Left ventricle myocardium inferior (tissue), 1 donor: ENCODE measurements at regions not wholly inside any gene's neighbourhood (a gene's known extent, or its start where the extent isn't known, plus 50 kb on each side); places are given as distances from the start of the nearest gene placed in this dataset.
"Not testable (repeated sequence)": the region's sequence is repeated elsewhere in the genome, so short reads cannot be mapped to it uniquely, and the experiment has no call there.

Source experiments
- DNase-seq: peaks from one replicate; pipeline ENCODE4 v3.0.0-alpha.2; 2020
- H3K27ac ChIP-seq: fragments of 200-600 bp; replicated peaks from 2 replicates; pipeline ENCODE4 v1.8.0; 2021
- H3K27me3 ChIP-seq: fragments of 200-600 bp; 2 replicates; pipeline ENCODE4 v1.8.0; 2021; ENCODE audit warnings: low read depth
- H3K36me3 ChIP-seq: fragments of 200-600 bp; 2 replicates; pipeline ENCODE4 v1.8.0; 2021
- H3K4me1 ChIP-seq: fragments of 200-600 bp; 2 replicates; pipeline ENCODE4 v1.8.0; 2021
- H3K4me3 ChIP-seq: fragments of 200-600 bp; 2 replicates; pipeline ENCODE4 v1.8.0; 2021; ENCODE audit warnings: mild to moderate bottlenecking, moderate library complexity
- H3K9me3 ChIP-seq: fragments of 200-600 bp; replicated peaks from 2 replicates; pipeline ENCODE4 v1.8.0; 2021
- intact Hi-C: fragments of 100-400 bp; cut with micrococcal nuclease; formaldehyde crosslinking; loops from one replicate; pipeline ENCODE4 v1.11.0; 2022
- TF ChIP-seq, protein P1 (sequence below): fragments of 200-600 bp; IDR thresholded peaks from 2 replicates; pipeline ENCODE4 v1.8.0; 2021; ENCODE audit warnings: antibody characterized with exemption, mild to moderate bottlenecking, borderline replicate concordance
- donor health status: DM: no; HTN: yes; CAD: no; lungs with severe emphysema.

DNA sequence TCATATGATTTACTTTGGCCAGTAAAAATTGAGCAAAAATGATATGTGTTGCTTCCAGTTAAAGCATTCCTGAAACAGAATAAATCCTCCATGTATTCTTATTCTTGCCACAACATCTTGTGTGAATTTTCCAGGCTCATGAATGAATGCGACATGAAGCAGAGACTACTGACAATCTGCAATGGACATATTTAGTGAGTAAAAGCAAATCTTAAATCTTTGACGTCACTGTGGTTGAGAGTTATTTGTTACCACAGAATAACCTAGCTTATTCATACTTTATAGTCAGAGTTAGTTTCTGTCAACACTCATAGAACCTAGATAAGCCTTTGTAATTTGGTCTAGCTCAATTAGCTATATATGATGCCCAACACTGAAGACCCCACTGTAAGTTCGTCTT, 1443.1 kb downstream of the PCDH9 start:
- Histone ChIP-seq H3K27me3 (no peaks in the 10 kb centered on the region), H3K36me3 (no peaks in the 10 kb centered on the region), H3K4me1 (no peaks in the 10 kb centered on the region), H3K9me3 (no peaks in the 10 kb centered on the region), H3K27ac (no peak overlapping the region), H3K4me3 (no peak overlapping the region)
- intact Hi-C loops, result no loop called here
- TF ChIP-seq, protein P1, sequence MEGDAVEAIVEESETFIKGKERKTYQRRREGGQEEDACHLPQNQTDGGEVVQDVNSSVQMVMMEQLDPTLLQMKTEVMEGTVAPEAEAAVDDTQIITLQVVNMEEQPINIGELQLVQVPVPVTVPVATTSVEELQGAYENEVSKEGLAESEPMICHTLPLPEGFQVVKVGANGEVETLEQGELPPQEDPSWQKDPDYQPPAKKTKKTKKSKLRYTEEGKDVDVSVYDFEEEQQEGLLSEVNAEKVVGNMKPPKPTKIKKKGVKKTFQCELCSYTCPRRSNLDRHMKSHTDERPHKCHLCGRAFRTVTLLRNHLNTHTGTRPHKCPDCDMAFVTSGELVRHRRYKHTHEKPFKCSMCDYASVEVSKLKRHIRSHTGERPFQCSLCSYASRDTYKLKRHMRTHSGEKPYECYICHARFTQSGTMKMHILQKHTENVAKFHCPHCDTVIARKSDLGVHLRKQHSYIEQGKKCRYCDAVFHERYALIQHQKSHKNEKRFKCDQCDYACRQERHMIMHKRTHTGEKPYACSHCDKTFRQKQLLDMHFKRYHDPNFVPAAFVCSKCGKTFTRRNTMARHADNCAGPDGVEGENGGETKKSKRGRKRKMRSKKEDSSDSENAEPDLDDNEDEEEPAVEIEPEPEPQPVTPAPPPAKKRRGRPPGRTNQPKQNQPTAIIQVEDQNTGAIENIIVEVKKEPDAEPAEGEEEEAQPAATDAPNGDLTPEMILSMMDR, result no peak
- no peak for DNase-seq

DNA sequence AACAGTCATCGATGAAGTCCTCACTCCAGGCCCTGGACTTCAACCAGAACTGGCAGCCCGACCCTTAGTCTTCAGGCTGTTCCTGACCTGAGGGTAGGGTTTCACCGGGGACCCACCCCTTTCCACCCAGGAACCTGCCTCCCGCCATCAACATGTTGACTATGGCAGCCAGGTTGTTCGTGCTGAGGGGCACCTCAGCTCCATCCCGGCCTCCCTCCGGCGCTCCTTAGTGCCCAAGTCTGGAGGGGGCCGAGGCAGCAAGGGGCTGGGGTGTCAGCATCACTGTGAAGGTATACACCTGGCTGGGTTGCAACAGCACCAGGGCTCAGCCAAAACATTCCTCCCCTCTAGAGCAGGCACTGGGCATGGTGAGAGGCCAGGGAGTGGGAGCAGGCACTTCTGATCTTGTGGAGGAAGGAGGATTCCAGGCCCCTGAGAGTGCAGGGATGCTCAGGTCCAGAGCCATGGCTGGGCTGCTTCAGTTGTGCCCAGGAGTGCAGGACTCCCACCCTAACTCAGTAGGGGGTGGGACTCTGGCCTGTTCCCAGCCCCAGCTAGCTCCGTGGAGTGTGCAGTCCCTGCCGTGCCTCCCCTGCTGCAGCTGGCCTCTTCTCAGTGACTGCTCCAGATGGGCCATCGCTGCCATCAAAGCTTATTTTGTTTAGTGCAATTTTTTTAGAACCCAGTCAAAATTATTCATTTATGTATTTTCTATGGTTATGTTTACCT, 1445.9 kb downstream of the PCDH9 start:
- H3K27ac ChIP-seq, result no peak overlapping the region
- H3K9me3 ChIP-seq, result no peaks in the 10 kb centered on the region
- no peak overlapping the region for H3K4me3 ChIP-seq
- H3K27me3 ChIP-seq, result no peaks in the 10 kb centered on the region
- TF ChIP-seq, protein P1, result no peak
- H3K36me3 ChIP-seq, result no peaks in the 10 kb centered on the region
- no peak for DNase-seq
- intact Hi-C loops, result no loop called here
- H3K4me1 ChIP-seq, result no peaks in the 10 kb centered on the region

DNA sequence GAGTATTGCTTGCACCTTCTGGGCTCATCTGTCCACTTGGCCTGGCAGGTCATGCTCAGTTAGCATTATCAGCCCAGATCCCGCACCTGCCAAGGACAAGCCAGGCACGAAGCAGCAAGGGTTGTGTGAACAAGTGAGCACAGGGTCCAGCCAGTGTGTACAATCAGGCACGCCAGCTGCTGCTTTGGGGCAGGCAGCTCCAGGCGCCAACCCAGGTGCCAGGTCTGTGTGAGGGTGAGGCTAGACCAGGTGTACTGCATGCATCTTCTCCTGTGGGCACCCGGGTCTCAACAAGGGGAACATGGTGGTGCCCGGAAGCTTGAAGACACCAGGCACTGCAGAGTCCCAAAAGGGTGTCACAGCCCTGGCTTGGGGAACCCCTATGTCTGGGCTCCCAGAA, 1446.8 kb downstream of the PCDH9 start:
- TF ChIP-seq, protein P1, result no peak
- H3K36me3 ChIP-seq, result no peaks in the 10 kb centered on the region
- H3K27ac ChIP-seq, result no peak overlapping the region
- H3K9me3 ChIP-seq, result no peaks in the 10 kb centered on the region
- no peak for DNase-seq
- no peaks in the 10 kb centered on the region for H3K27me3 ChIP-seq
- intact Hi-C loops, result no loop called here
- no peak overlapping the region for H3K4me3 ChIP-seq
- no peaks in the 10 kb centered on the region for H3K4me1 ChIP-seq

DNA sequence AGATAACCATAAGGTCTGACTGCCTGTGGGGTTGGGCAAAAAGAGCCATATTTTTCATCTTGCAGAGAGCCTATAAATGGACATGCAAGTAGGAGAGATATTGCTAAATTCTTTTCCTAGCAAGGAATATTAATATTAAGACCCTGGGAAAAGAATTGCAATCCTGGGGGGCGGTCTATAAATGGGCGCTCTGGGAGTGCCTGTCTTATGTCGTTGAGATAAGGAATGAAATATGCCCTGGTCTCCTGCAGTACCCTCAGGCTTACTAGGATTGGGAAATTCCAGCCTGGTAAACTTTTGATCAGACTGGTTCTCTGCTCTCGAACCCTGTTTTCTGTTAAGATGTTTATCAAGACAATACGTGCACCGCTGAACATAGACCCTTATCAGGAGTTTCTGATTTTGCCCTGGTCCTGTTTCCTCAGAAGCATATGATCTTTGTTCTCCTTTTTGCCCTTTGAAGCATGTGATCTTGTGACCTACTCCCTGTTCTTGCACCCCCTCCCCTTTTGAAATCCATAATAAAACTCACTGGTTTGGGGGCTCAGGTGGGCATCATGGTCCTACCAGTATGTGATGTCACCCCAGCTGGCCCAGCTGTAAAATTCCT, 1458.3 kb downstream of the PCDH9 start:
- DNase-seq, intact Hi-C loops, H3K4me3 ChIP-seq, H3K36me3 ChIP-seq, H3K4me1 ChIP-seq, H3K27me3 ChIP-seq, H3K27ac ChIP-seq: not testable (repeated sequence)
- H3K9me3 ChIP-seq, result peaks cover 44% of the 10 kb centered on the region

DNA sequence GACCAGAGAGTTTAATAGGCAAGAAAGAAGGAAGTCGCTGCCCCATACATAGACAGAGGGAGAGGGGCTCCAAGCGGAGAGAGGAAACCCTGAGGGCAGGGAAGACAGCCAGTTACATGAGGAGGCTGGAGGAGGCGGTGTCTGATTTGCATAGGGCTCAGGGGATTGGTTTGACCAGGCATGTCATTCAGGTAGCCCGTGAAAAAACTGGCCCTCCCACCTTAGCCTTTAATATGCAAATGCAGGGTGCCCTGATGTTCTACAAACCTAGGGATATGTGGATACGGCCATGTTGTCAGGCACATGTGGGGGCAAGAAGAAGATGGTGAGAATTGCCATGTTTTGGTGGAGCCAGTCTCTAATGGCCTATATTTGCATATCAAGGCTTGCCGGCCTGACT, 1461.6 kb downstream of the PCDH9 start:
- Histone ChIP-seq H3K27ac (no peak overlapping the region), H3K4me3 (no peak overlapping the region), H3K36me3 (no peaks in the 10 kb centered on the region), H3K9me3 (peaks cover 32% of the 10 kb centered on the region), H3K27me3 (no peaks in the 10 kb centered on the region), H3K4me1 (no peaks in the 10 kb centered on the region)
- intact Hi-C loops, result no loop called here
- TF ChIP-seq, protein P1, result no peak
- no peak for DNase-seq

DNA sequence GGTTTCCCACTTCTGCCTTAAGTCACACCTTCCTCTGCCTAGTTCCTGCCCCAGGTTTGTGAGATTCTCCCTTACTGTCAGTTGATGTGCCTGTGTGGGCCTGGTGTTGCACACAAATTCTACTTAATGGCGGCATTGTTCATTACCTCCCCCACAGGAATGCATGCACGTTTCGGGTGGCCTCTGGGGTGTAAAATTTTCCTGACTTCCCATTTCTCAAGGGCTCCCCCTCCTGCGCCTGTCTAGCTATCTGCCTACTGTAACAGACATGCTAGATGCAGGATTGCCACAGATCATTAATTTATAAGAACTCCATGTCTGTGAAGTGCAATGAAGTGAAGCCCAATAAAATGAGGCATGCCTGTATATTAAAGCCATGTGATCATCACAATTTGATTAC, 1466.3 kb downstream of the PCDH9 start:
- H3K36me3 ChIP-seq, result no peaks in the 10 kb centered on the region
- no peak overlapping the region for H3K4me3 ChIP-seq
- DNase-seq, result no peak
- H3K9me3 ChIP-seq, result peaks cover 23% of the 10 kb centered on the region
- no peaks in the 10 kb centered on the region for H3K27me3 ChIP-seq
- intact Hi-C loops, result no loop called here
- H3K27ac ChIP-seq, result no peak overlapping the region
- TF ChIP-seq, protein P1, result no peak
- no peaks in the 10 kb centered on the region for H3K4me1 ChIP-seq
